H9 (cell line): ENCODE measurements at regions not wholly inside any gene's neighbourhood (a gene's known extent, or its start where the extent isn't known, plus 50 kb on each side); places are given as distances from the start of the nearest gene placed in this dataset.
A peak's percentile ranks its signal among the peaks of the same experiment; 100 is the strongest.

Experiments used
- DNase-seq: peaks from one replicate; pipeline ENCODE4 v3.0.0-alpha.2; 2017
- H2AFZ ChIP-seq: one replicate; pipeline ENCODE4 v1.6.1; 2013; ENCODE audit warnings: mild to moderate bottlenecking, low read length, control low read depth, moderate library complexity
- H2AK5ac ChIP-seq: 2 replicates; pipeline ENCODE4 v1.6.1; 2013; ENCODE audit warnings: low read length, control low read depth, mixed read lengths; ENCODE audit not compliant: insufficient read length
- H2BK120ac ChIP-seq: one replicate; pipeline ENCODE4 v1.6.1; 2013; ENCODE audit warnings: low read depth, mild to moderate bottlenecking, low read length, control low read depth, inconsistent platforms; ENCODE audit not compliant: poor library complexity, severe bottlenecking
- H2BK12ac ChIP-seq: 2 replicates; pipeline ENCODE4 v1.6.1; 2013; ENCODE audit warnings: low read length, control low read depth, mixed read lengths, low read depth; ENCODE audit not compliant: insufficient read length
- H2BK15ac ChIP-seq: 2 replicates; pipeline ENCODE4 v1.6.1; 2013; ENCODE audit warnings: low read depth, low read length, control low read depth
- H2BK20ac ChIP-seq: one replicate; pipeline ENCODE4 v1.6.1; 2013; ENCODE audit warnings: low read depth, mild to moderate bottlenecking, low read length, control low read depth, inconsistent platforms; ENCODE audit not compliant: poor library complexity, severe bottlenecking
- H2BK5ac ChIP-seq: 2 replicates; pipeline ENCODE4 v1.6.1; 2013; ENCODE audit warnings: low read length, control low read depth, mixed read lengths; ENCODE audit not compliant: insufficient read length
- H3K14ac ChIP-seq: 2 replicates; pipeline ENCODE4 v1.6.1; 2013; ENCODE audit warnings: low read length, control low read depth; ENCODE audit not compliant: insufficient read depth
- H3K18ac ChIP-seq: 2 replicates; pipeline ENCODE4 v1.6.1; 2013; ENCODE audit warnings: low read depth, mild to moderate bottlenecking, mixed read lengths, low read length, control low read depth; ENCODE audit not compliant: insufficient read length
- H3K23ac ChIP-seq: 2 replicates; pipeline ENCODE4 v1.6.1; 2013; ENCODE audit warnings: low read length, control low read depth, mixed read lengths, low read depth; ENCODE audit not compliant: insufficient read length
- H3K23me2 ChIP-seq: 2 replicates; pipeline ENCODE4 v1.6.1; 2013; ENCODE audit warnings: low read depth, mild to moderate bottlenecking, mixed read lengths, low read length, control low read depth; ENCODE audit not compliant: insufficient read length, poor library complexity, severe bottlenecking
- H3K27ac ChIP-seq: 2 replicates; pipeline ENCODE4 v1.5.1; 2013; ENCODE audit warnings: low read length, control low read depth, mixed read lengths, low read depth; ENCODE audit not compliant: insufficient read length
- H3K27me3 ChIP-seq: 2 replicates; pipeline ENCODE4 v1.6.1; 2013; ENCODE audit warnings: low read length, control low read depth, inconsistent platforms; ENCODE audit not compliant: insufficient read depth
- H3K4ac ChIP-seq: 2 replicates; pipeline ENCODE4 v1.6.1; 2013; ENCODE audit warnings: low read depth, mild to moderate bottlenecking, control low read depth, inconsistent platforms, low read length, moderate library complexity
- H3K4me1 ChIP-seq: 2 replicates; pipeline ENCODE4 v1.6.1; 2013; ENCODE audit warnings: low read length, control low read depth, inconsistent platforms; ENCODE audit not compliant: insufficient read depth
- H3K4me2 ChIP-seq: 2 replicates; pipeline ENCODE4 v1.6.1; 2013; ENCODE audit warnings: low read length, control low read depth, mixed read lengths; ENCODE audit not compliant: insufficient read length, insufficient read depth
- H3K56ac ChIP-seq: 2 replicates; pipeline ENCODE4 v1.6.1; 2013; ENCODE audit warnings: low read depth, mild to moderate bottlenecking, mixed read lengths, low read length, control low read depth; ENCODE audit not compliant: insufficient read length
- H3K79me1 ChIP-seq: 2 replicates; pipeline ENCODE4 v1.6.1; 2013; ENCODE audit warnings: low read depth, mild to moderate bottlenecking, moderate library complexity, low read length, control low read depth, inconsistent platforms; ENCODE audit not compliant: insufficient read depth, poor library complexity, severe bottlenecking
- H3K79me2 ChIP-seq: 2 replicates; pipeline ENCODE4 v1.6.1; 2013; ENCODE audit warnings: low read length, control low read depth, inconsistent platforms; ENCODE audit not compliant: insufficient read depth
- H3K9ac ChIP-seq: 2 replicates; pipeline ENCODE4 v1.6.1; 2013; ENCODE audit warnings: low read length, control low read depth, mixed read lengths; ENCODE audit not compliant: insufficient read length; ENCODE audit errors: extremely low read depth
- H3K9me3 ChIP-seq: one replicate; pipeline ENCODE4 v1.6.1; 2013; ENCODE audit warnings: low read depth, low read length, inconsistent platforms; ENCODE audit not compliant: control insufficient read depth
- H3T11ph ChIP-seq: one replicate; pipeline ENCODE4 v1.6.1; 2013; ENCODE audit warnings: mild to moderate bottlenecking, low read length, control low read depth, inconsistent platforms
- H4K20me1 ChIP-seq: one replicate; pipeline ENCODE4 v1.6.1; 2013; ENCODE audit not compliant: control insufficient read depth, insufficient read length, insufficient read depth
- H4K5ac ChIP-seq: 2 replicates; pipeline ENCODE4 v1.6.1; 2013; ENCODE audit warnings: low read depth, mild to moderate bottlenecking, mixed read lengths, low read length, control low read depth; ENCODE audit not compliant: insufficient read length
- H4K8ac ChIP-seq: replicated peaks from 2 replicates; pipeline ENCODE4 v1.6.1; 2013; ENCODE audit warnings: low read length, control low read depth, mixed read lengths, low read depth; ENCODE audit not compliant: insufficient read length
- H4K91ac ChIP-seq: 2 replicates; pipeline ENCODE4 v1.6.1; 2013; ENCODE audit warnings: low read depth, mild to moderate bottlenecking, moderate library complexity, mixed read lengths, low read length, control low read depth; ENCODE audit not compliant: insufficient read length
- H3K27ac Mint-ChIP-seq, 3 experiments: 2 replicates in 2 of 3; 3 replicates in 1 of 3; pipeline ENCODE4 v1.8.0; 2020 to 2021; ENCODE audit warnings: mixed read lengths in 3 of 3, mild to moderate bottlenecking in 1 of 3, moderate library complexity in 1 of 3
- H3K27me3 Mint-ChIP-seq: 2 replicates; pipeline ENCODE4 v1.8.0; 2021; ENCODE audit warnings: low read depth, mild to moderate bottlenecking, moderate library complexity, mixed read lengths
- H3K36me3 Mint-ChIP-seq, 3 experiments: 2 replicates in 2 of 3; 3 replicates in 1 of 3; pipeline ENCODE4 v1.8.0; 2020 to 2021; ENCODE audit warnings: low read depth in 3 of 3, mixed read lengths in 3 of 3; ENCODE audit not compliant: insufficient read depth in 1 of 3
- H3K4me1 Mint-ChIP-seq, 2 experiments: 2 replicates each; pipeline ENCODE4 v1.8.0; 2020; ENCODE audit warnings: mixed read lengths in 2 of 2
- H3K4me3 Mint-ChIP-seq, 2 experiments: 2 replicates in 1 of 2; 3 replicates in 1 of 2; pipeline ENCODE4 v1.8.0; 2020 to 2021; ENCODE audit warnings: mild to moderate bottlenecking in 2 of 2, mixed read lengths in 2 of 2, moderate library complexity in 1 of 2
- H3K9me3 Mint-ChIP-seq, 2 experiments: 2 replicates in 1 of 2; 3 replicates in 1 of 2; pipeline ENCODE4 v1.8.0; 2020; ENCODE audit warnings: mild to moderate bottlenecking in 2 of 2, mixed read lengths in 2 of 2, moderate library complexity in 1 of 2
- CTCF ChIP-seq: fragments of 200-600 bp; sonication (generic); conservative IDR thresholded peaks from 3 replicates; pipeline ENCODE4 v1.8.0; 2021; ENCODE audit warnings: antibody characterized with exemption, mild to moderate bottlenecking
- WGBS: extraction: QIAGEN DNeasy Blood & Tissue Kit; methylation state at CpG from one replicate; pipeline ENCODE4 v1.1.7; 2013; ENCODE audit warnings: missing lambda C conversion rate, low lambda C conversion rate, mixed read lengths; ENCODE audit not compliant: insufficient read length; ENCODE audit errors: extremely low coverage; 5-methylcytosine and 5-hydroxymethylcytosine counted together

- Histone ChIP-seq H4K5ac (no peak overlapping the region), H3K18ac (no peak overlapping the region), H3K56ac (no peak overlapping the region), H4K20me1 (no peaks in the 10 kb centered on the region), H3K4me2 (no peak overlapping the region), H2AFZ (no peak overlapping the region), H2BK20ac (no peak overlapping the region), H3K9ac (no peak overlapping the region), H3K27ac (no peak overlapping the region), H3K4ac (no peak overlapping the region), H3K23ac (no peak overlapping the region), H3K9me3 (no peaks in the 10 kb centered on the region), H2BK15ac (no peak overlapping the region), H3K23me2 (no peaks in the 10 kb centered on the region), H3K27me3 (no peaks in the 10 kb centered on the region), H3K79me1 (no peaks in the 10 kb centered on the region), H2AK5ac (no peak overlapping the region), H3K79me2 (no peaks in the 10 kb centered on the region), H2BK5ac (no peak overlapping the region), H4K91ac (no peak overlapping the region), H3K14ac (no peak overlapping the region), H2BK120ac (no peak overlapping the region), H3K4me1 (no peaks in the 10 kb centered on the region), H3T11ph (no peak overlapping the region), H2BK12ac (no peak overlapping the region), H4K8ac (no peak overlapping the region)
- Mint-ChIP-seq H3K4me1 (no peaks in the 10 kb centered on the region), H3K27ac (peak overlapping the region in 1 of 3 experiments; percentile 10; a peak in 2 of 7 replicates), H3K9me3 (peaks cover 8 to 11% of the 10 kb centered on the region in 2 experiments; a peak in 4 of 5 replicates), H3K36me3 (peaks cover 0 to 4% (median 0%) of the 10 kb centered on the region in 3 experiments; a peak in 2 of 7 replicates), H3K27me3 (peaks cover 8% of the 10 kb centered on the region), H3K4me3 (no peak overlapping the region)
- no peak for DNase-seq
- TF ChIP-seq CTCF: no peak
- no CpG with 5 or more reads among the region's 6 CpGs for WGBS
Measured at GRCh38 chr7:155944901-155945300, 132.6 kb upstream of the SHH start.
